ENCODE measurements at regions not wholly inside any gene's neighbourhood (a gene's known extent, or its start where the extent isn't known, plus 50 kb on each side); places are given as distances from the start of the nearest gene placed in this dataset.
"Not testable (repeated sequence)": the region's sequence is repeated elsewhere in the genome, so short reads cannot be mapped to it uniquely, and the experiment has no call there.

DNA sequence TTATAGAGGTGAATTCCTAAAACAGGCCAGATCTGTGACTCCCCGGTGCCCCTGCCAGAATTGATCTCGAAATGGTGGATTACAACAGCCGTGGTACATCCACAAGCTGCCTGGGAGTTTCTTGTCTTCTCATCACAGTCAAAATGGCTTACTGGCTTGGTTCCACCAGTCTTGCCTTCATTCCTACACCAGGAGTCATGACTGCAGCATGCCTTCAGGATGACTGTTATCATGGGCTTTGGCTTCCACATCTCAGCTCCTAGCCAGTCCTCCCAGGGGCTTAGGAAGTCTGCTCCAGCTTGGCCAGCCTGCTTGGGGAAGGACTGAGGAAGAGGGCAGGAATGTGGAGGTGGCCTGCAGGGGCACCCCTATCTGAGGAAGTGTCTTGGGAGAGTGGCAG, 132.9 kb upstream of the NR3C1 start:
- H2AFZ ChIP-seq (ENCODE audit: low read length, unreplicated experiment): peak overlapping the region; percentile 96

DNA sequence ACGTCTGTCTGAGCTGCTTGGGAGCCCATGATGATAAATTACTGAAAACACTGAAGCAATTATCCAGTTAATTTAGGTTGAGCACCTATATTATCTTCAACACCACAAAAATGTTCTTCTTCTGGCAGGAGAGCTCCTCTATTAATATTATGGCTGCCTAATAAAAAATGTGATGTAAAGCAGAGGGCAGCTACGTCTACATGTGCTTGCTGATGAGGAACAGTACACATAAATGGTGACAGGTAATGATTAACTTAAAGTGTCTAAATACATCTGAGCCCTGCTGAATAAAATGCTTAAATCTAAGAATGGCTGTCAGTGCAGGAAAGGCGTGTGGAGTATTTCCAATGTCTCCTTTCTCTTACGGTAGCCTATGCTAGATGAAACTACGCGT, 131.3 kb upstream of the NR3C1 start:
- no peak overlapping the region for H3K4me3 ChIP-seq (ENCODE audit: low read depth, low read length)
- no peaks in the 10 kb centered on the region for H3K27me3 ChIP-seq (ENCODE audit: insufficient read depth, low read length)
- peaks cover 4% of the 10 kb centered on the region; the same call in 1 of the 2 replicates for H3K36me3 ChIP-seq (ENCODE audit: insufficient read depth, low read length)
- no peak overlapping the region for H2AFZ ChIP-seq (ENCODE audit: low read length, unreplicated experiment)
- no peaks in the 10 kb centered on the region for H3K79me2 ChIP-seq (ENCODE audit: control insufficient read depth, insufficient read depth, low read length, unreplicated experiment)
- H3K27ac ChIP-seq (ENCODE audit: low read depth, low read length): no peak overlapping the region
- peaks cover 22% of the 10 kb centered on the region for H3K4me1 ChIP-seq (ENCODE audit: control insufficient read depth, insufficient read depth, low read length, unreplicated experiment)

More for the DNA sequence above, 132.9 kb upstream of the NR3C1 start:
- peaks cover 22% of the 10 kb centered on the region for H3K4me1 ChIP-seq (ENCODE audit: control insufficient read depth, insufficient read depth, low read length, unreplicated experiment)
- H3K4me3 ChIP-seq (ENCODE audit: low read depth, low read length): peak overlapping the region; percentile 10; the same call in 1 of the 2 replicates
- H3K36me3 ChIP-seq (ENCODE audit: insufficient read depth, low read length): peaks cover 4% of the 10 kb centered on the region; the same call in 1 of the 2 replicates
- peak overlapping the region; percentile 83 for H3K27ac ChIP-seq (ENCODE audit: low read depth, low read length)
- no peaks in the 10 kb centered on the region for H3K79me2 ChIP-seq (ENCODE audit: control insufficient read depth, insufficient read depth, low read length, unreplicated experiment)
- H3K27me3 ChIP-seq (ENCODE audit: insufficient read depth, low read length): no peaks in the 10 kb centered on the region

DNA sequence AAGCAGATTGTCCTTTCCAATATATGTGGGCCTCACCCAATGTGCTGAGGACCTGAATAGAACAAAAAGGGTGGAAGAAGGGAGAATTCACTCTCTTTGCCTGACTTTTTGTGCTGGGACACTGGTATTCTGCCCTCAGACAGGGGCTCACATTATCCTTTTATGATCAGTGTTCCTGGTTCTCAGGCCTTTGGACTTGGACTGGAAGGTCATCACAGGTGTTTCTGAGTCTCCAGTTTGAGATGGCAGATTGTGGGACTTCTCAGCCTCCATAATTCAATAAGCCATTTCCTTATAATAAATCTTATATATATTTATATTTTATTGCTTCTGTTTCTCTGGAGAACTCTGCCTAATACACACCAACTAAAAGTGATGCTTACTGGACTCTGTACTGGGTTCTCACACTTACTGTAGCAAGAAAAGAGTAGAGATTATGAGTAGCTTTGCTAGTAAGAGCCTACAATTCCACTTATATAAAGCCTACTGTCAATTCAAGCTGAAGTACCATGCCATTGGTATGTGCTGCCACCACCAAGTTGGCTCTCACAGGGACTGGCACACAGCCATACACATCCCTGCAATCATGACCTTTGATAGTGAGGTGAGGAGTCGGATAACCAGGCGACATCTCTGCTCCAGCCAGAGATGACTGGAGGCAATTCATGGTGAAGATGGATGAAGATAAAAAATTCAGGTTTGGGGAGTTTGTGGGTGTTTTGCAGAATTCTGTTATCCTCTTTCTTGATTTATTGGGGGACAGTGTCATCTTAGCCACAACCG, 130.7 kb upstream of the NR3C1 start:
- H2AFZ ChIP-seq (ENCODE audit: low read length, unreplicated experiment): no peak overlapping the region
- no peak overlapping the region for H3K4me3 ChIP-seq (ENCODE audit: low read depth, low read length)
- H3K27me3 ChIP-seq (ENCODE audit: insufficient read depth, low read length): no peaks in the 10 kb centered on the region
- peaks cover 22% of the 10 kb centered on the region for H3K4me1 ChIP-seq (ENCODE audit: control insufficient read depth, insufficient read depth, low read length, unreplicated experiment)
- H3K27ac ChIP-seq (ENCODE audit: low read depth, low read length): no peak overlapping the region
- no peaks in the 10 kb centered on the region for H3K79me2 ChIP-seq (ENCODE audit: control insufficient read depth, insufficient read depth, low read length, unreplicated experiment)
- peaks cover 4% of the 10 kb centered on the region; the same call in 1 of the 2 replicates for H3K36me3 ChIP-seq (ENCODE audit: insufficient read depth, low read length)

DNA sequence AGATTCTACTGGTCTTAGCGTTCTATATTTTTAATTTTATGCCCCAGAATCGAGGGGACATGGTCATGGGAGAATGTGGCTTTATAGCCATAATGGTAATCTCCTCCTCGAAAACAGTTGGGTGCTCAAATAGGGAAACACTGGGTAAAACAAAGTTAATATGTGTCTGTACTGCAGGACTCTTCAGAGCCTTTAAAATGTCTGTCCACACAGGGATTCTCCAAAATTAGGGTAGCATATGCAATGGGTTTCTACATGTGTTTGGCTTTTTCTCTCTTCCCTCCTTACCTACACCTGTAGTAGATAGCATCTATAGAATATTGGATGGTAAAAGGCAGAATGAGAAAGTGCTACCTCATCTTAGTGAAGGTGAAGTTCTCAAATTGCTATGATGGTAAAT, 130.0 kb upstream of the NR3C1 start:
- H3K27ac ChIP-seq (ENCODE audit: low read depth, low read length): no peak overlapping the region

DNA sequence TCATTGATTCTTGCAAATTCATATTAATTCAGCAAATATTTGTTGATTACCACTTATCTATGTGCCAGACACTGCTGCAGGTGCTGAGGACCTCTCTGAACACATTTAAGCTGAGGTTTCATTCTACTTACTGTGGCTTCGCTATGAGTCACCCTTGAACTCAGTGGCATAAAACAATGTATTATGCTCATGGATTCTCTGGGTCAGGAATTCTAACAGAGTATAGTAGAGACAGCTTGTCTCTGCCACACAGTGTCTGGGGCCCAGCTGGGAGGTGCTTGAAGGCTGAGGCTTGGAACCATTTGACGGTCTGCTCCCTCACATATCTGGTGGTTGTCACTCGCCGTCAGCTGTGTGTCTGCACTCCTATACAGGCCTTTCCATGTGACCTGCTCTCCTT, 124.3 kb upstream of the NR3C1 start:
- Histone ChIP-seq H2AFZ (ENCODE audit: low read length, unreplicated experiment) (no peak overlapping the region), H3K27me3 (ENCODE audit: insufficient read depth, low read length) (no peaks in the 10 kb centered on the region), H3K36me3 (ENCODE audit: insufficient read depth, low read length) (no peaks in the 10 kb centered on the region), H3K4me1 (ENCODE audit: control insufficient read depth, insufficient read depth, low read length, unreplicated experiment) (peaks cover 8% of the 10 kb centered on the region), H3K27ac (ENCODE audit: low read depth, low read length) (no peak overlapping the region), H3K4me3 (ENCODE audit: low read depth, low read length) (no peak overlapping the region), H3K79me2 (ENCODE audit: control insufficient read depth, insufficient read depth, low read length, unreplicated experiment) (no peaks in the 10 kb centered on the region)

More for the DNA sequence above, 130.0 kb upstream of the NR3C1 start:
- no peak overlapping the region for H2AFZ ChIP-seq (ENCODE audit: low read length, unreplicated experiment)
- no peaks in the 10 kb centered on the region for H3K79me2 ChIP-seq (ENCODE audit: control insufficient read depth, insufficient read depth, low read length, unreplicated experiment)
- H3K4me1 ChIP-seq (ENCODE audit: control insufficient read depth, insufficient read depth, low read length, unreplicated experiment): peaks cover 22% of the 10 kb centered on the region
- no peaks in the 10 kb centered on the region for H3K27me3 ChIP-seq (ENCODE audit: insufficient read depth, low read length)
- no peaks in the 10 kb centered on the region for H3K36me3 ChIP-seq (ENCODE audit: insufficient read depth, low read length)
- no peak overlapping the region for H3K4me3 ChIP-seq (ENCODE audit: low read depth, low read length)

DNA sequence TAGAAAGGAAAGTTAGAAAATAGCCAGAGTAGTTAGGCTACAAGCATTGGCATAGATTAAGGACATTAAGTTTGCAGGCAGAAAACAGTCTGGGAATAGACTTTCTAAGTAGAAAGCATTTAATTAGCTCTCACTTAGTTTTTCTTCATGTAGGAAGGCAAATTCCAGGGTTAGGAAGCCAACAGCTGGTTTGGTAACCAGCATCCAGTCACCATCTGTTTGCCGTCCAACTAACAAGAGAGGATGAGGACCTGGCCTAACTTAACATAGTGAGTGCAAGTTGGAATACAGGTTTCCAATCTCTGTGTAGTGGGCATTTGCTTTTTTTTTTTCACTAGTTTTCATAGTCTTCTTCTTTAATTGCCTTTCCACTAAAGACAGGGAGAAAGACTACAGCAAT, 121.7 kb upstream of the NR3C1 start:
- no peak overlapping the region for H3K4me3 ChIP-seq (ENCODE audit: low read depth, low read length)
- no peaks in the 10 kb centered on the region for H3K79me2 ChIP-seq (ENCODE audit: control insufficient read depth, insufficient read depth, low read length, unreplicated experiment)
- H3K36me3 ChIP-seq (ENCODE audit: insufficient read depth, low read length): no peaks in the 10 kb centered on the region
- H3K27me3 ChIP-seq (ENCODE audit: insufficient read depth, low read length): no peaks in the 10 kb centered on the region
- H3K27ac ChIP-seq (ENCODE audit: low read depth, low read length): no peak overlapping the region
- H3K4me1 ChIP-seq (ENCODE audit: control insufficient read depth, insufficient read depth, low read length, unreplicated experiment): no peaks in the 10 kb centered on the region
- H2AFZ ChIP-seq (ENCODE audit: low read length, unreplicated experiment): no peak overlapping the region

DNA sequence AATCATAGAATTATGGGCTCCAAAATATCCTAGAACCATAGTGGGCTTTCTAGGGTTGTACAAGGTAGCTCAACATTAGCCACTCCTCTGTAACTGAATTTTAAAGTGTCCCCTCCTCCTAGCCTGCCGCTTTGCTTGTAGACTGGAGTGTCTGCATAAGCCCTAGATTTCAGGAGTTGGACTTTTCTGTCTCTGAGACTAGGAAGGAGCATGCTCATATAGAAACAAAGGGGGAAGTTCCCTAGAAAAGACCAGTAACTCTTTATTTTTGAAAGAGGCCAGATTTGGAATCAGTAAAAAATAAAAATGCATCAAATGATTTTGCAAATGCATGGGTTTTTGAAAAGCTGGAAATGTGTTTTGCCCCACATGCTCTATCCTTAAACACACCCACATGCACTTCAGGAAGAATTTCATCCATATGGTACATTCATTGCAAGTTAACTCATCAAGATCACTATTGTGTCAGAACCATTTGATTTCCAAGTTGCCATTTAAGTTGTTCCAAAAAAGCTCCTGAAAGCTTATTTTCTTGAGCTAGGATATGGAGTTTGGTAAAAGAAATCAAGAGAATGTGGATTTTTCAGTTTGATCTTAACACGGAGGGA, 121.0 kb upstream of the NR3C1 start:
- Histone ChIP-seq H3K36me3 (ENCODE audit: insufficient read depth, low read length) (no peaks in the 10 kb centered on the region), H3K27ac (ENCODE audit: low read depth, low read length) (no peak overlapping the region)

DNA sequence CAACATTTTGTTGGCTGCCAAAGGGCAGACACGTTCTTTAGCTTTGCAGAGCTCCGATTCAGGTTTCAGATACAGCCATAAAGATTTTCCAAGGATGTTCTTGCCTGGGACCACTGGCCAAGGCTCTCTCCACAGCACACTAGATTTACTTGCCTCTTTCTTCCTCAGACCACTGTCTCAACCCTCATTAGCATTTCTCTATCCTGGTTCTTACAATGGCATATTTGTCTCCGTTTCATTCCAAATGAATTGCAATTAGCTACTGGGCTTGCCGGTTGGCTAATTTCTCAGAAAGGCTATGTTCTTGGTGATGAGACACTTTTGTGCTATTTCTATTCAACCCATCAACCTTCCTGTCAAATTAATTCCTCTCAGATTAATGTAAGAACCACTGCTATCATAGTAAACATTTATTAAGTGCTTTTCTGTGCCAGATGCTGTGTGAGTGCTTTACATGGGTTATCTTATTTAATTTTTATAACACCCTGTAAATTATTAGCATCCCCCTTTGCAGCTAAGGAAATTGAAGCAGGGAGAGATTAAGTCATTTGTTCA, 118.4 kb upstream of the NR3C1 start:
- no peak overlapping the region for H2AFZ ChIP-seq (ENCODE audit: low read length, unreplicated experiment)
- H3K4me3 ChIP-seq (ENCODE audit: low read depth, low read length): no peak overlapping the region
- H3K79me2 ChIP-seq (ENCODE audit: control insufficient read depth, insufficient read depth, low read length, unreplicated experiment): no peaks in the 10 kb centered on the region
- H3K27me3 ChIP-seq (ENCODE audit: insufficient read depth, low read length): no peaks in the 10 kb centered on the region
- no peaks in the 10 kb centered on the region for H3K36me3 ChIP-seq (ENCODE audit: insufficient read depth, low read length)
- H3K4me1 ChIP-seq (ENCODE audit: control insufficient read depth, insufficient read depth, low read length, unreplicated experiment): no peaks in the 10 kb centered on the region
- H3K27ac ChIP-seq (ENCODE audit: low read depth, low read length): no peak overlapping the region

More for the DNA sequence above, 121.0 kb upstream of the NR3C1 start:
- no peaks in the 10 kb centered on the region for H3K79me2 ChIP-seq (ENCODE audit: control insufficient read depth, insufficient read depth, low read length, unreplicated experiment)
- no peak overlapping the region for H2AFZ ChIP-seq (ENCODE audit: low read length, unreplicated experiment)
- no peaks in the 10 kb centered on the region for H3K4me1 ChIP-seq (ENCODE audit: control insufficient read depth, insufficient read depth, low read length, unreplicated experiment)
- no peaks in the 10 kb centered on the region for H3K27me3 ChIP-seq (ENCODE audit: insufficient read depth, low read length)
- no peak overlapping the region for H3K4me3 ChIP-seq (ENCODE audit: low read depth, low read length)

DNA sequence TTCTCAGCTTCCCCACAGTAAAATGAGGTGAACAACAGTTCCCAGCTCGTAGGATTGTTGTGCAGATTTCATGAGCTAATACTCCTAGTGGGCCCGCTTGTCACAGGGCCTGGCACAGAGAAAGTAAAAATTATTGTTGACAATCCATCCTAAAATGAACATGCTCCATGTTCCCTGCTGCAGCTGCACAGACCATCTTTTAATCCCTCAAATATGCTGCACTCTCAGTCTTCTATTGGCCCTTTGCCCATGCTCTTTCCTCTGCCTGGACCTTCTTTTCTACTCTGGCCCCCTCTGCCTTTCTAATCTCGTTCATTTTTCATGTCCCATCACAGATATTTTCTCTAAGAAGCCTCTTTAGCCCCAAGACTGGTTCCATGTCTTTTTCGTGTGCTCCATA, 117.7 kb upstream of the NR3C1 start:
- H3K27ac ChIP-seq (ENCODE audit: low read depth, low read length): no peak overlapping the region
- no peaks in the 10 kb centered on the region for H3K36me3 ChIP-seq (ENCODE audit: insufficient read depth, low read length)
- H2AFZ ChIP-seq (ENCODE audit: low read length, unreplicated experiment): no peak overlapping the region
- no peaks in the 10 kb centered on the region for H3K79me2 ChIP-seq (ENCODE audit: control insufficient read depth, insufficient read depth, low read length, unreplicated experiment)
- H3K27me3 ChIP-seq (ENCODE audit: insufficient read depth, low read length): no peaks in the 10 kb centered on the region
- no peak overlapping the region for H3K4me3 ChIP-seq (ENCODE audit: low read depth, low read length)
- H3K4me1 ChIP-seq (ENCODE audit: control insufficient read depth, insufficient read depth, low read length, unreplicated experiment): peaks cover 5% of the 10 kb centered on the region

DNA sequence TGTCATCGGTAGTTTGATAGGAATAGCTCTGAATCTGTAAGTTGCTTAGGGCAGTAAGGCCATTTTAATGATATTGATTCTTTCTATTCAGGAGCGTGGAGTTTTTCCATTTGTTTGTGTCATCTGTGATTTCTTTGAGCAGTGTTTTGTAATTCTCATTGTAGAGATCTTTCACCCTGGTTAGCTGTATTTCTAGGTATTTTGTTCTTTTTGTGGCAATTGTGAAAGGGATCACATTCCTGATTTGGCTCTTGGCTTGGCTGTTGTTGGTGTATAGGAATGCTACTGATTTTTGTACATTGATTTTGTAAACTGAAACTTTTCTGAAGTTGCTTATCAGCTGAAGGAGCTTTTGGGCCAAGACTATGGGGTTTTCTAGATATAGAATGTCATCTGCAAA, 115.7 kb upstream of the NR3C1 start:
- not testable (repeated sequence) for H3K27me3 ChIP-seq (ENCODE audit: insufficient read depth, low read length); H3K27ac ChIP-seq (ENCODE audit: low read depth, low read length); H3K79me2 ChIP-seq (ENCODE audit: control insufficient read depth, insufficient read depth, low read length, unreplicated experiment); H2AFZ ChIP-seq (ENCODE audit: low read length, unreplicated experiment); H3K4me3 ChIP-seq (ENCODE audit: low read depth, low read length); H3K36me3 ChIP-seq (ENCODE audit: insufficient read depth, low read length)
- H3K4me1 ChIP-seq (ENCODE audit: control insufficient read depth, insufficient read depth, low read length, unreplicated experiment): peaks cover 13% of the 10 kb centered on the region

DNA sequence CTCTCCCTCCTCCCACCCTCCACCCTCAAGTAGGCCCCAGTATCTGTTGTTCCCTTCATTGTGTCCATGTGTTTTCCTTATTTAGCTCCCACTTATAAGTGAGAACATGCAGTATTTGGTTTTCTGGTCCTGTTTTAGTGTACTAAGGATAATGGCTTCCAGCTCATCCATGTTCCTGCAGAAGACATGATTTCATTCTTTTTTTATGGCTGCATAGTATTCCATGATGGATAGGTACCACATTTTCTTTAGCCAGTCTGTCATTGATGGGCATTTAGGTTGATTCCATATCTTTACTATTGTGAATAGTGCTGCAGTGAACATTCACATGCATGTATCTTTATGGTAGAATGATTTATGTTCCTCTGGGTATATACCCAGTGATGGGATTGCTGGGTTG, 114.3 kb upstream of the NR3C1 start:
- not testable (repeated sequence) for H3K27ac ChIP-seq (ENCODE audit: low read depth, low read length); H3K79me2 ChIP-seq (ENCODE audit: control insufficient read depth, insufficient read depth, low read length, unreplicated experiment); H3K4me3 ChIP-seq (ENCODE audit: low read depth, low read length); H3K36me3 ChIP-seq (ENCODE audit: insufficient read depth, low read length); H3K27me3 ChIP-seq (ENCODE audit: insufficient read depth, low read length); H2AFZ ChIP-seq (ENCODE audit: low read length, unreplicated experiment)
- H3K4me1 ChIP-seq (ENCODE audit: control insufficient read depth, insufficient read depth, low read length, unreplicated experiment): peaks cover 13% of the 10 kb centered on the region

All from ACC112 (cell line).